Medulla oblongata (tissue), 1 donor: ENCODE measurements at regions not wholly inside any gene's neighbourhood (a gene's known extent, or its start where the extent isn't known, plus 50 kb on each side); places are given as distances from the start of the nearest gene placed in this dataset.

Experiments
- DNase-seq: peaks from one replicate; pipeline ENCODE4 v3.0.0-alpha.2; 2015; ENCODE audit errors: extremely low spot score

DNA sequence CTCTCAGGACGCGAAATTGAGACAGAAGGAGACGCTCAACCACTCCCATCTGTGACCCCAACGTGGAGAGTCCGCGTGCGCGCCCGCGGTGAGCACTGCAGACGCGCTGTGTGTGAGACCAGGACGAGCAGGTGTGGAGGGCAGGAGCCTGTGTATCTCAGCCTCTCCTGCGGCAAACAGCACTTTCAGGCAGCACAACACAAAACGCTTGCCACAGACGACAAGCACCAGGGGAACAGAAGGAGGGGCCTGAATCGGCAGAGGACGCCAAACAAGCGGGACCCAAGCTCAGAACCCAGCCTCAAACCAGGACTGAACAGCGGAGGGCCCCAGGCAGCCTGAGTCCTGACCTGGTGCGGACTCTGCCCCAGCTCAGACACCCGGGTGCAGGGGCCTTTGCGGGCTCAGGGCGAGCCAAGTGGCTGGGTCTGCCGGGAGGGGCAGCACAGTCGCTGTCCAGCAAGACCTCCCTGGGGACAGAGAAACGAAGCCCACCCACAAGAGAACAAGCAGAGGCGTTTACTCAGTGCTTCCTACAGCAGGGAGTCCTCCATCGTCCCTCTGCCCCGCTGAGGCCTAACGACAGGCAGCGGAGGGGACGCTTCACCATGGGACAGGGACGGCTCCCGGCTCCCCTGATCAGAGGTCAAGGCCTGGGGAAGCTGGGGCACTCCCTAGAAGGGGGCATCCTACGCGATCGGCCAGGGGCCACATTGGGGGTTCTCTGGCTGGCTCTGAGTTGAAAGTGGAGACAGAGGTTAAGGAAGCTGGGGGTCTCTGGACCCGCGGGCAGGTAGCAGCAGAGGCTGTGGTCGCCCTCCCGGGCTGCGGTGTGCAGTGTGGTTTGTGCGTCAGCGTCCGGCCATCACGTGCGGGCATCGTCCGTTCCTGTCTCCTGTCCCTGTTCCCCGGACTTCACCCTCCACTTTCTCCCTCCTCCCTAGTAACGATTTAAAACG lies 560.8 kb downstream of the BRD1 start:
- no peak for DNase-seq

- no peak for DNase-seq
Measured at GRCh38 chr22:49264696-49265095, 563.0 kb downstream of the BRD1 start.

- no peak for DNase-seq
Measured at GRCh38 chr22:49263101-49263500, 564.6 kb downstream of the BRD1 start.

DNA sequence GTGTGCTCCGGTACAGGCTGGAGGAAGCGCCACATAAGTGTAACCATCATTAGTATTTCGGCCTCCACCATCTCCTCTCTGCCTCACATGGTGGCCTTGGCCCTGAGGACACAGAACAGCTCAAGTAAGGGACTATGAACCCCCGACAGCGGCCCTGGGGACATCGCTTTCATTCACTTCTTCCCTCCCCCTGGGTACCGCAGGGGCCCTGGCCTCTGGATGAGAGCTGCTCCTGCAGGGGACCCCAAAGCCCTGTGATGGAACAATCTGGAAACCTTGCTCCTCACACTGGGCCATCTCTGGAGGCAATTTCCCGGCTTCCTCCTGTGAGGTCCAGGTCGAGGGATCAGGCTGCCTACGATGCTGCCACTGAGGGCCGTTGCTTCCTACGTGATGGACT lies 565.5 kb downstream of the BRD1 start:
- DNase-seq, result no peak

GRCh38 chr22:49261616-49262015 lies 566.1 kb downstream of the BRD1 start:
- no peak for DNase-seq

- DNase-seq, result no peak
Measured at GRCh38 chr22:49260681-49261580, 566.7 kb downstream of the BRD1 start.

- no peak for DNase-seq
Measured at GRCh38 chr22:49259839-49260615, 567.6 kb downstream of the BRD1 start.

DNA sequence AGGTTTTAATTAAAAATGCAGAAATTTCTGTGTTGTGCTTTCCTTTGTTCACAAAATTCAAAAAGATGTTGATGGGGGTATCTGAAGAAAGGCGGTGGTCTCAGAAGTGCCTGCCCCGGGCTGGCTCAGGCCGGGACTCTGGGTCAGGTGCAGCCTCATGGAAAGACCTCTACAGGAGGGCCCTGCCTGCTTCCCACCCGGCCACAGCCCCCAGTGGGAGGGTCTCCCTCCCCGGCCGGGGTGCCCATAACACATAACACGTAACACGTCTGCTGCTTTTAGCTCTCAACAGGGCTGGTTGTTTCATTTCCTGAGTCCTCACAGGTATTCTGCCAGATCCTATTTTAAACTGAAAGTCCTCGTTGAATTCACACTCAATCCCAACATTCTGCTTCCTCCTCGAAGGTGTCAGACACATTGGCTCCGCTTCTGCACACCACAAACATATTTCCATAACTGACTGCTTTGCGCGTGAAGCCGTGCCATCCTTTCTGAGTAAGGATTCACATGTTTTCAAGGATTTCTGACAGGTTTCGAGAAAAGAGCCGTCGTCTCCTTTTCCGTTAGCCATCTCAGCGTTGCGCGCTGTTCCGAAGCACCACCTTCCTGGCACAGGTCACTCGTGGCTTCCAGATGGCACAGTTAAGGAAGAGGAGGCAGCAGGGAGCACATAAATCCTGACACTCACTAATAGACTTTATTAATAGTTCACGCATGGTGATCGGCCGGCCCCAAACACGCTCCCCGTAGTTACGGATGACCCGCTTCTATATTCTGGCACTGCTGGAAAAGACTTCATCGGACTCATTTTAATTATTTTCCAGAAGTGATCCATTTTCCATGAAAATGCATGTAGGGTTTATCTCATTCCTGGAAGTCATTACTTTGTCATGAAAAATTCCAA lies 569.3 kb downstream of the BRD1 start:
- no peak for DNase-seq

- no peak for DNase-seq
Measured at GRCh38 chr22:49257551-49257961, 570.1 kb downstream of the BRD1 start.

- DNase-seq, result no peak
Measured at GRCh38 chr22:49255741-49256318, 571.8 kb downstream of the BRD1 start.

DNA sequence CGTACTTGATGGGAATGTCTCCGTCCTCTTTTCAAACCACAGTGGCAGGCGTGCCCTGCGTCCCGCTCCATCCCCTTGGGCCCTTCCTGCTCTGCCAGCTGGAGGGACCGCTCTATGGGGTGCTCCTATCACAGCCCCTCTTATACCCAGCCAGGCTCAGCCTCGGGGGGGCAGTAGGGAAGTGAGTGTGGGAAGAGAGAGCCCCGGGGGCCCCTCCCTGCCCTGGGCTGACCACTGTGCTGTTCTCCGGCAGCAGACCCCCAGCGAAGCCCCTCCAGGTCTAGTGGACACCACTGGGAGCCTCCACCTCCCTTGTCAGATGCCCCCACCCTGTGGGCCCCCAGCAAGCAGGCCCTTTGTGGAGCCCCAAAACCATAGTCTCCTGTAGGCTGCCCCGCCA lies 572.5 kb downstream of the BRD1 start:
- no peak for DNase-seq

DNA sequence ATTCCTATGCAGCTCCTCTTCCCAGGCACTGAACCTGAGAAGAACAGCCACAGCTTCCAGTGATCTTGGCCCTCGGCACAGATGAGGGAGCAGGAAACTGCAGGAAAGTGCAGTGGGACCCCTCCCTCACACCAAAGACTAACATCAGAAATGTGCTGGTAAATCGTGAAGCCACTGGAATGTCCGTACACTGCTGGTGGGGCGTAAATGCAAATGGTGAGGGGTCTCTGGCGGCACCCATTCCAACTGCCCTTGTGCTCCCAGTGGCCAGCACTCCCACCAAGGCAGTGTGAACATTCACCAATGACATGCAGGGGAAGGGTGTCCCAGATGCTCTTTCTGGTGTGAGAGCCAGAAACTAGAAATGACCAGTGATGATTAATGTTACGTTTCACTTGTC lies 574.0 kb downstream of the BRD1 start:
- no peak for DNase-seq

DNA sequence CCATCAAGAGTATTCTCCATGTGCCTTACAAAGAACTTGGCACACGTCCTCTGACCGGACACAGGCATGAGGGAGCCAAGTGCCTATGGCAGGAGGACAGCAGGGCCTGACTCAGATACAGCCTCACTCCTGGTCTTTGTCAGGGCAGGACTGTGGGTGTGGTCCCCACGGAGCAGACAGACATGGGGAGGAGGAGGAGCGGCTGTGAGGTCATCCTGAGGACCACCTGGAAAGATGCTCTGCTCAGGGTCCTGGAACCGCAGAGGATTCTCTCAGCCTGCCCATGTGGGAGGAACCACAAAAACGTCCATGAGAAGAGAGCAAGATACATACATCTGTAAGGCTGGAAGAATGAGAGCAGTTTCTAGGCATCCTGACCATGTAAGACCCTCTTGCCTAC lies 576.3 kb downstream of the BRD1 start:
- no peak for DNase-seq

DNA sequence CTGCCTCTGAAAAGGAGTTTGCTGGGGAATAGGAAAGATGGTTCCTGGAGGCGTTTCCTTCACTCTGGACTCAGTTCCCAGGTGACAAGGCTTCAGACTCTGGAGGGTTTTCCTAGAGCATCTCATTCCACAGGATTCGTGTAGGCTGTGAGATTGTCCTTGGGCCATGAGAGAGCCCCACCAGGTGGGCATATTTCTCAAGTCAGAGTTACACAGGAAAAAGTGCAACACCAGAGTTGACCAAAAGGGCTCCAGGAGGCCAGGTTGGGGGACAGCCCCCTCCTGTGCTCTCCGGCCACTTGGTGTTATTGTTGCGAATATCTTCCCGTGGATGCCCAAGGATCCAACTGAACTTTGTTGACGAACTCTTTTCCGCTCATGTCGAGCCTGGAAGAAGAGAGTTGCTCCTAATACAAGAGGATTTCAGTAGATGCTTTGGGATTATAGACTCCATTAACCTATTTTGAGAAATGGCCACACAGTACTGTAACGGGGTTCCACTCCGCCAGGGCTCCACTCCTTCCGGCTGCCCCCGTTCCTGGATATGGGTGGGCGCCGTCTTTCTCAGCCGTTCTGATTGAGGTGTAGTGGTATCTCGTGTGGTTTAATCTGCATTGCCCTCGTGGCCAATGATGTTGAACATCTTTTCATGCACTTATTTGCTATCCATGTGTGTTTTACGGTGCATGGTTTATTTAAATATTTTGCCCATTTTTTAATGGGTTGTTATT lies 580.3 kb downstream of the BRD1 start:
- no peak for DNase-seq

DNA sequence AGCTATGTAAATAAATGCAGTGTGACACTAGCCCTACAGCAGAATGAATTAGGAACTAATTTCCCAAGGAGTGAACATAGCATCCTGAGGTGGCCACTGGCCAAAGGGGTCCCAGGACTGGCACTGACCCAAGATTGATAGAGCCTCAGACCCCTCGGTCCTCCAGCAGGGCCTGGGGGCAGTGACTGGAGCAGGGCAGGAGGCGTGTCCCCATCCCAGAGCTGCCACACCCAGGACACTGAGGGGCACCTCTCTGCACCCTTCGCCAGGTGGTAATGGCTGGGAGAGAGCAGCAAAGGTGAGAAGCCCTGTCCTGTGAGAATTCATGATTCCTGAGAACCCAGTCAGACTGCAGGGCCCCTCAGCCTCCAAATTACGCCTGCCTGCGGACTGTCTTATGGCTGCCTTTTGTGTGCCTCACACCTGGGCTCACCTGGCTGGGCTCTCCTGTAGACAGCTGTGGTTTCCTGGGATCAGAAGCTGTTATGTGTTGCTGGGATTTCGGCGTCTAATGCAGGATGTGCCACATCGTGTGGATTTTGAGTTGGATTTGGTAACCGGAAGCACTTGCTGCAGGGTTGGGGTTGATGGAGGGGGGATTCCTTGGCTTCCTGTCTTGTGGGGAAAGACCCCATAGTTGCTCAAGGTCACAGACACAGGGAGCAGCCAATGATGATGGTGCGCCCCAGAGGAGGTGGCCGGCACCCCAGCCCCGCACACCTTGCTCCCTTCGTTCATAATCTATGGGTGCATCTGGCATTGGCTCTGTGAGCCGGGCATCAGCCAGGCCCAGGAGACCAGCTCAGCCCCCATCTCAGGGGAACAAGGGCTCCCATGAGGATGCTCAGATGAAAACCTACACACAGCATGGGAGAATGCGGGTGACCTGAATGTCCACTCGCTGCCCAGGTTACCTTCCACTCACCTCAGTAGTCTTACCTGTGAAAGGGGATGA lies 582.9 kb downstream of the BRD1 start:
- DNase-seq, result no peak

DNA sequence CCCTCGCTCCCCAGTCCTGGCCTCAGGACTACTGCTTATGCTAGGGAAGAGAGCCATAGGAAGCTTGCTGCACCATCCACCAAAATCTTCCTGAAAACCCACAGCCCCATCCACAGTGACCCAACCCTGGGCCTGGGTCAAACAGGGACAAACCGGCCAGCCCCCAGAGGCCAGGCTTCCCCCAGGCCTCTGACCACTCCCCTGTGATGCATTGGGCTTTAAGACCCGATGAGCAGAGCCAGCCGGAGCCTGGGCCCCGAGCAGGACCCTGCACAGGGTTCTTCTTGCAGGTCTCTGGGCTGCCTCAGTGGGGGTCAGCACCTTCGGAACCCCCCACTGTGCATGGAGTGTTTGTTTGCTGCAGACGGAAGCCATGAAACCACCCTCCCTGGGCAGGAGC lies 583.7 kb downstream of the BRD1 start:
- no peak for DNase-seq

DNA sequence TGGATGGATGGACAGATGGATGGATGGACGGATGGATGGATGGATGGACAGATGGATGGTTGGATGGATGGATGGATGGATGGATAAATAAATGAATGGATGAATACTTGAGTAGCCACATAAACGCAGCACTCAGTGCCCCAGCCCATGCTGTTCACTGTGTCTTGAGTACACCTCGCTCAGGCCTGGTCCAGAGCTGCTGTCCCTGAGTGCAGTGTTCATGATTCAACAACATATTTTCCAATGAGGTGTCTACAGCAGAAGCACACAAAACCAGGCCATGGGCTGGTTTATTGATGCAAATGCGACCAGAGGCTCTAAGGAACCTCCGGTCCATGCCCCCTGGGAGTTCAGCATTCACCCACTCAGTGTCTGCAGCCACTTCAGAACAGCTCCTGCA lies 584.3 kb downstream of the BRD1 start:
- DNase-seq, result no peak

- no peak for DNase-seq
Measured at GRCh38 chr22:49242480-49242879, 585.2 kb downstream of the BRD1 start.
